Fibroblast of lung (primary cell): ENCODE measurements at regions not wholly inside any gene's neighbourhood (a gene's known extent, or its start where the extent isn't known, plus 50 kb on each side); places are given as distances from the start of the nearest gene placed in this dataset.

Experiments
- DNase-seq, 2 donors: peaks; one replicate each; pipeline versions ENCODE4 v3.0.0 to v3.0.0-alpha.2; 2010; ENCODE audit warnings: low read depth in 2 of 2
- H2AFZ ChIP-seq: 2 replicates; pipeline ENCODE4 v1.5.1; 2012; ENCODE audit warnings: low read length, control low read depth, inconsistent platforms
- H3K27ac ChIP-seq: 2 replicates; pipeline ENCODE4 v1.5.1; 2011; ENCODE audit warnings: low read length, control low read depth; ENCODE audit not compliant: insufficient read depth
- H3K27me3 ChIP-seq: 2 replicates; pipeline ENCODE4 v1.5.1; 2011; ENCODE audit warnings: mild to moderate bottlenecking, low read length; ENCODE audit not compliant: control insufficient read depth, insufficient read depth
- H3K36me3 ChIP-seq: 2 replicates; pipeline ENCODE4 v1.5.1; 2011; ENCODE audit warnings: low read length; ENCODE audit not compliant: control insufficient read depth, insufficient read depth
- H3K4me1 ChIP-seq: 2 replicates; pipeline ENCODE4 v1.5.1; 2011; ENCODE audit warnings: low read length; ENCODE audit not compliant: control insufficient read depth, insufficient read depth; ENCODE audit errors: extremely low read depth
- H3K4me2 ChIP-seq: 2 replicates; pipeline ENCODE4 v1.5.1; 2011; ENCODE audit warnings: low read length, control low read depth; ENCODE audit not compliant: insufficient read depth; ENCODE audit errors: extremely low read depth
- H3K4me3 ChIP-seq, 4 experiments: fragments of 200-600 bp in 1 of 4; sonication (generic) in 1 of 4; replicated peaks in 1 of 4; 2 replicates each; pipeline ENCODE4 v1.5.1; 2011 to 2016; ENCODE audit warnings: low read length in 4 of 4, low read depth in 3 of 4, mild to moderate bottlenecking in 3 of 4, control low read depth in 2 of 4, inconsistent platforms in 1 of 4, mixed read lengths in 1 of 4; ENCODE audit not compliant: insufficient read depth in 1 of 4; ENCODE audit errors: control extremely low read depth in 1 of 4
- H3K79me2 ChIP-seq: 2 replicates; pipeline ENCODE4 v1.5.1; 2012; ENCODE audit warnings: mild to moderate bottlenecking, low read length, inconsistent platforms; ENCODE audit not compliant: control insufficient read depth, insufficient read depth
- H3K9ac ChIP-seq: 2 replicates; pipeline ENCODE4 v1.5.1; 2011; ENCODE audit warnings: mild to moderate bottlenecking, low read length, control low read depth; ENCODE audit not compliant: insufficient read depth
- H3K9me3 ChIP-seq: 2 replicates; pipeline ENCODE4 v1.5.1; 2012; ENCODE audit warnings: low read depth, low read length; ENCODE audit not compliant: control insufficient read depth, insufficient read depth
- H4K20me1 ChIP-seq: 2 replicates; pipeline ENCODE4 v1.5.1; 2011; ENCODE audit warnings: low read length; ENCODE audit not compliant: control insufficient read depth, insufficient read depth; ENCODE audit errors: extremely low read depth
- EZH2 ChIP-seq: IDR thresholded peaks from 2 replicates; pipeline ENCODE4 v1.5.1; 2012; ENCODE audit warnings: low read length, control low read depth, mild to moderate bottlenecking; ENCODE audit errors: missing control alignments
- TF ChIP-seq, protein P1 (sequence below), 2 donors: IDR thresholded peaks in 1 of 2; conservative IDR thresholded peaks in 1 of 2; 1 replicate in 1 of 2; 2 replicates in 1 of 2; pipeline ENCODE4 v1.5.1; 2011 to 2012; ENCODE audit warnings: low read length in 2 of 2, control low read depth in 1 of 2, inconsistent platforms in 1 of 2, low read depth in 1 of 2, mild to moderate bottlenecking in 1 of 2

DNA sequence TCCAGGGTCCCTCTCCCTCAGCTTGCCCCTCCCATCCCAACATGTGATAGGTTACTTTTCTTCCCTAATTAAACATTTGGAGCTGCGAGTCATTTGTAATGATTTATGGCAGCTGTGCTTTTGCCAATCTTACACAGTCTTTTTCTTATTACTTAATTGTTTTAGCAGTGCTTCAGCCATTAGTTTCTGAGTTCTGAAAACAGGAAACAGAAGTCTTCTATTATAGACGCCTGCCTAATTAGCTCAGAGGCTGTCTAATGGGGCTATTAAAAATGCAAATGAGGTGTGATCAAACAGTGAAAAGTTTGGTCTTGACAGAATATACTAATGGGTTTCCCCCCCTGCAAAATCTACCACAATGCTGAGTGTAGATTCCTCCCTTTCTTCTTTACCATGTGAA is 388.3 kb upstream of the CELF4 start:
- no peak overlapping the region for H2AFZ ChIP-seq
- no peaks in the 10 kb centered on the region for H3K27me3 ChIP-seq
- no peak for DNase-seq
- H3K4me1 ChIP-seq: no peaks in the 10 kb centered on the region
- no peaks in the 10 kb centered on the region for H4K20me1 ChIP-seq
- no peak overlapping the region for H3K9ac ChIP-seq
- TF ChIP-seq, protein P1, sequence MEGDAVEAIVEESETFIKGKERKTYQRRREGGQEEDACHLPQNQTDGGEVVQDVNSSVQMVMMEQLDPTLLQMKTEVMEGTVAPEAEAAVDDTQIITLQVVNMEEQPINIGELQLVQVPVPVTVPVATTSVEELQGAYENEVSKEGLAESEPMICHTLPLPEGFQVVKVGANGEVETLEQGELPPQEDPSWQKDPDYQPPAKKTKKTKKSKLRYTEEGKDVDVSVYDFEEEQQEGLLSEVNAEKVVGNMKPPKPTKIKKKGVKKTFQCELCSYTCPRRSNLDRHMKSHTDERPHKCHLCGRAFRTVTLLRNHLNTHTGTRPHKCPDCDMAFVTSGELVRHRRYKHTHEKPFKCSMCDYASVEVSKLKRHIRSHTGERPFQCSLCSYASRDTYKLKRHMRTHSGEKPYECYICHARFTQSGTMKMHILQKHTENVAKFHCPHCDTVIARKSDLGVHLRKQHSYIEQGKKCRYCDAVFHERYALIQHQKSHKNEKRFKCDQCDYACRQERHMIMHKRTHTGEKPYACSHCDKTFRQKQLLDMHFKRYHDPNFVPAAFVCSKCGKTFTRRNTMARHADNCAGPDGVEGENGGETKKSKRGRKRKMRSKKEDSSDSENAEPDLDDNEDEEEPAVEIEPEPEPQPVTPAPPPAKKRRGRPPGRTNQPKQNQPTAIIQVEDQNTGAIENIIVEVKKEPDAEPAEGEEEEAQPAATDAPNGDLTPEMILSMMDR (conservative IDR thresholded peaks at IDR 0.05 in 1 of 2, IDR thresholded peaks at IDR 0.05 in 1 of 2; ENCODE audit: low read depth in 1 of 2, low read length in 2 of 2): no peak
- no peak for TF ChIP-seq EZH2
- no peaks in the 10 kb centered on the region for H3K36me3 ChIP-seq
- H3K4me3 ChIP-seq: no peak overlapping the region
- no peak overlapping the region for H3K27ac ChIP-seq
- no peaks in the 10 kb centered on the region for H3K9me3 ChIP-seq
- H3K79me2 ChIP-seq: no peaks in the 10 kb centered on the region
- H3K4me2 ChIP-seq: no peak overlapping the region

DNA sequence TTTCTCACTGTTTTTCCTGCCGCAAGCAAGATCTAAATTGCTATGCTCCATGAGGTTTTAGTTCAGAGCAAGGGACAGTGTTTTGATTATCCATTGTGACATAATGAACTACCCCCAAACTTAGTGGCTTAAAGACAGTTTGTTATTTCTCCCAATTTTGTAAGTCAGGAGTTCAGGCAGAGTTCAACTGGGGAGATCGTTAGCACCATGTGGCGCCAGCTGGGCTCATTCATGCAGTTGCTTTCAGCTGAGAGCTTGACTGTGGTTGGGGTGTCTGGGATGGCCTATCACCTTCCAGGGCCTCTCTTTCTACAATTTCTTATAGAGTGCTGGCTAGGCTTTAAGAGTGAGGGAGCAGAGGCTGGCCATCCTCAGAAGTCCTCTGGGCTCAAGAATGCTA is 382.9 kb upstream of the CELF4 start:
- DNase-seq: no peak
- H3K4me3 ChIP-seq: no peak overlapping the region
- no peaks in the 10 kb centered on the region for H3K9me3 ChIP-seq
- no peak overlapping the region for H3K27ac ChIP-seq
- H3K27me3 ChIP-seq: no peaks in the 10 kb centered on the region
- TF ChIP-seq, protein P1 (conservative IDR thresholded peaks at IDR 0.05 in 1 of 2, IDR thresholded peaks at IDR 0.05 in 1 of 2; ENCODE audit: low read depth in 1 of 2, low read length in 2 of 2): no peak
- no peak for TF ChIP-seq EZH2
- no peaks in the 10 kb centered on the region for H4K20me1 ChIP-seq
- no peak overlapping the region for H3K9ac ChIP-seq
- H3K36me3 ChIP-seq: no peaks in the 10 kb centered on the region
- no peak overlapping the region for H2AFZ ChIP-seq
- no peaks in the 10 kb centered on the region for H3K4me1 ChIP-seq
- H3K79me2 ChIP-seq: no peaks in the 10 kb centered on the region
- H3K4me2 ChIP-seq: no peak overlapping the region

DNA sequence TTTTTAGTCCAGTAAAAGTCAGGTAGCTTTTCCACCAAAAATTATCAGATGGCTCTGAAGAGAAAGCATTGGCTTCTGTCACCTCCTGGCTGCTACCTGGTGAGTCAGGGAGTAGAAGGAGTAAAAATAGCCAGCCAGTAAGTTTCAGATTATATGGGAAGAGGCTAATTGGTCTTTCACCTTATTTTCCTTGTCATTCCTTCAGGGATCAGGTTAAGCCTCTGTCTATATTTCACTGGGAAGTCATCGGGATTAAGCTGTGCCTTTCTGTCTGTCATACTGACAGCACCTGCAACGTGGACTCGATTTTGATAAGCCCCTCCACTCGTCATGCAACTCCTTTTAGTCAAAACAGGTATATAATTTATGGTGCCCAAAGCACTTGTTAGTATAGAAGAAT is 380.7 kb upstream of the CELF4 start:
- Histone ChIP-seq H3K4me1 (no peaks in the 10 kb centered on the region), H3K27ac (no peak overlapping the region), H3K4me2 (no peak overlapping the region), H3K9me3 (no peaks in the 10 kb centered on the region), H4K20me1 (no peaks in the 10 kb centered on the region), H3K36me3 (no peaks in the 10 kb centered on the region), H3K27me3 (no peaks in the 10 kb centered on the region), H2AFZ (no peak overlapping the region), H3K9ac (no peak overlapping the region), H3K79me2 (no peaks in the 10 kb centered on the region), H3K4me3 (no peak overlapping the region)
- TF ChIP-seq, protein P1 (conservative IDR thresholded peaks at IDR 0.05 in 1 of 2, IDR thresholded peaks at IDR 0.05 in 1 of 2; ENCODE audit: low read depth in 1 of 2, low read length in 2 of 2): no peak
- no peak for TF ChIP-seq EZH2
- no peak for DNase-seq
